MM.1S (cell line): ENCODE measurements at regions not wholly inside any gene's neighbourhood (a gene's known extent, or its start where the extent isn't known, plus 50 kb on each side); places are given as distances from the start of the nearest gene placed in this dataset.

ENCODE experiments used
- DNase-seq: peaks from one replicate; pipeline ENCODE4 v3.0.0-alpha.2; 2015
- H2AFZ ChIP-seq: fragments of 300-600 bp; sonication (generic); 2 replicates; pipeline ENCODE4 v1.6.0; 2016; ENCODE audit warnings: antibody characterized with exemption, low read length
- H3F3A ChIP-seq: fragments of 300-600 bp; sonication (generic); 2 replicates; pipeline ENCODE4 v1.6.1; 2016; ENCODE audit warnings: mild to moderate bottlenecking, antibody characterized with exemption, low read length, moderate library complexity, mixed read lengths; ENCODE audit not compliant: insufficient read depth
- H3K27ac ChIP-seq: fragments of 300-600 bp; sonication (generic); 2 replicates; pipeline ENCODE4 v1.5.1; 2016; ENCODE audit warnings: mild to moderate bottlenecking, low read length
- H3K27me3 ChIP-seq: fragments of 300-600 bp; sonication (generic); replicated peaks from 2 replicates; pipeline ENCODE4 v1.6.0; 2016; ENCODE audit warnings: low read length; ENCODE audit not compliant: insufficient read depth
- H3K36me3 ChIP-seq: fragments of 300-600 bp; sonication (generic); replicated peaks from 2 replicates; pipeline ENCODE4 v1.6.1; 2016; ENCODE audit warnings: mild to moderate bottlenecking, low read length, mixed read lengths; ENCODE audit not compliant: insufficient read depth
- H3K4me1 ChIP-seq: fragments of 300-600 bp; sonication (generic); 2 replicates; pipeline ENCODE4 v1.6.1; 2016; ENCODE audit warnings: low read length, mixed read lengths
- H3K4me2 ChIP-seq: fragments of 300-600 bp; sonication (generic); 2 replicates; pipeline ENCODE4 v1.6.0; 2016; ENCODE audit warnings: low read depth, low read length
- H3K4me3 ChIP-seq: fragments of 300-600 bp; sonication (generic); 2 replicates; pipeline ENCODE4 v1.5.1; 2016; ENCODE audit warnings: low read length, mixed read lengths
- H3K79me2 ChIP-seq: fragments of 300-600 bp; sonication (generic); 2 replicates; pipeline ENCODE4 v1.6.1; 2016; ENCODE audit warnings: mixed run types, low read length, mixed read lengths
- H3K9ac ChIP-seq: fragments of 300-600 bp; sonication (generic); 2 replicates; pipeline ENCODE4 v1.6.1; 2016; ENCODE audit warnings: low read length, mixed read lengths
- H3K9me2 ChIP-seq: fragments of 300-600 bp; sonication (generic); replicated peaks from 2 replicates; pipeline ENCODE4 v1.6.1; 2016; ENCODE audit warnings: mild to moderate bottlenecking, low read length, mixed read lengths; ENCODE audit not compliant: insufficient read depth
- H3K9me3 ChIP-seq: fragments of 300-600 bp; sonication (generic); replicated peaks from 2 replicates; pipeline ENCODE4 v1.6.1; 2016; ENCODE audit warnings: mild to moderate bottlenecking, low read length, mixed read lengths; ENCODE audit not compliant: insufficient read depth
- H4K20me1 ChIP-seq: fragments of 300-600 bp; sonication (generic); 2 replicates; pipeline ENCODE4 v1.6.1; 2016; ENCODE audit warnings: mild to moderate bottlenecking, low read length, moderate library complexity, mixed read lengths; ENCODE audit not compliant: insufficient read depth
- EZH2 ChIP-seq: fragments of 300-600 bp; sonication (generic); optimal IDR thresholded peaks from 2 replicates; pipeline ENCODE3; 2017; ENCODE audit warnings: low read depth, mild to moderate bottlenecking, antibody characterized with exemption, low read length, mixed read lengths
- EZH2phosphoT487 ChIP-seq: fragments of 300-600 bp; sonication (generic); IDR thresholded peaks from 2 replicates; pipeline ENCODE4 v1.6.1; 2018; ENCODE audit warnings: antibody characterized with exemption, low read length
- TF ChIP-seq, protein P1 (sequence below): fragments of 300-600 bp; sonication (generic); IDR thresholded peaks from 2 replicates; pipeline ENCODE4 v1.5.1; 2016; ENCODE audit warnings: antibody characterized with exemption, low read length, mixed read lengths

DNA sequence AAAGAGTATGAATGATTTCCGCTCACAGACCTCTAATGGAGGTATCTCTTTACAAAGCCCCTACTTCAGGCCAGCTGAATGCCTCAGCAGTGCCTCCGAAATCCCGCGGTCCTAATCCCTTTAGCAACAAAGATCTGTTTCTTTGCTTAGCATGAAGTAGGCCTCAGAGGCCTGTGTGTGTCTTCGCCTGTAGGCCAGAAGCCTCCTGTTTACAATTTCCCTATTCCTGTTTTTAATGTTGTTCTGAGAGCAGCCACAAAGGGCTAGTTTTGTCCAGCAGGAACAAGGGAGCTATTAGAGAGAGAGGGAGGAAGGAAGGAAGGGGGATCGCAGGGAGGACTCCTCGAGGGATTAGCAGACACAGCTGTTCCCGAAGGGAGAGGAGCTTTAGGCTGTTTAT is 166.4 kb upstream of the SPRY4 start:
- no peaks in the 10 kb centered on the region for H3F3A ChIP-seq
- no peaks in the 10 kb centered on the region for H3K36me3 ChIP-seq
- no peak overlapping the region for H3K9ac ChIP-seq
- no peak overlapping the region for H3K27ac ChIP-seq
- no peak for DNase-seq
- no peaks in the 10 kb centered on the region for H3K79me2 ChIP-seq
- no peaks in the 10 kb centered on the region for H3K9me3 ChIP-seq
- no peak for TF ChIP-seq EZH2
- TF ChIP-seq, protein P1, sequence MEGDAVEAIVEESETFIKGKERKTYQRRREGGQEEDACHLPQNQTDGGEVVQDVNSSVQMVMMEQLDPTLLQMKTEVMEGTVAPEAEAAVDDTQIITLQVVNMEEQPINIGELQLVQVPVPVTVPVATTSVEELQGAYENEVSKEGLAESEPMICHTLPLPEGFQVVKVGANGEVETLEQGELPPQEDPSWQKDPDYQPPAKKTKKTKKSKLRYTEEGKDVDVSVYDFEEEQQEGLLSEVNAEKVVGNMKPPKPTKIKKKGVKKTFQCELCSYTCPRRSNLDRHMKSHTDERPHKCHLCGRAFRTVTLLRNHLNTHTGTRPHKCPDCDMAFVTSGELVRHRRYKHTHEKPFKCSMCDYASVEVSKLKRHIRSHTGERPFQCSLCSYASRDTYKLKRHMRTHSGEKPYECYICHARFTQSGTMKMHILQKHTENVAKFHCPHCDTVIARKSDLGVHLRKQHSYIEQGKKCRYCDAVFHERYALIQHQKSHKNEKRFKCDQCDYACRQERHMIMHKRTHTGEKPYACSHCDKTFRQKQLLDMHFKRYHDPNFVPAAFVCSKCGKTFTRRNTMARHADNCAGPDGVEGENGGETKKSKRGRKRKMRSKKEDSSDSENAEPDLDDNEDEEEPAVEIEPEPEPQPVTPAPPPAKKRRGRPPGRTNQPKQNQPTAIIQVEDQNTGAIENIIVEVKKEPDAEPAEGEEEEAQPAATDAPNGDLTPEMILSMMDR: no peak
- no peak for TF ChIP-seq EZH2phosphoT487
- H2AFZ ChIP-seq: no peak overlapping the region
- no peak overlapping the region for H3K4me3 ChIP-seq
- H3K9me2 ChIP-seq: no peaks in the 10 kb centered on the region
- H3K27me3 ChIP-seq: no peaks in the 10 kb centered on the region
- H3K4me1 ChIP-seq: no peaks in the 10 kb centered on the region
- H3K4me2 ChIP-seq: no peak overlapping the region
- no peaks in the 10 kb centered on the region for H4K20me1 ChIP-seq

GRCh38 chr5:142486581-142486980 is 161.8 kb upstream of the SPRY4 start:
- Histone ChIP-seq H3K27ac (no peak overlapping the region), H3K4me1 (no peaks in the 10 kb centered on the region), H2AFZ (no peak overlapping the region), H3K9ac (no peak overlapping the region), H3K9me2 (no peaks in the 10 kb centered on the region), H3K9me3 (no peaks in the 10 kb centered on the region), H3K36me3 (no peaks in the 10 kb centered on the region), H3K79me2 (no peaks in the 10 kb centered on the region), H3K4me3 (no peak overlapping the region), H3K27me3 (no peaks in the 10 kb centered on the region), H3K4me2 (no peak overlapping the region), H3F3A (no peaks in the 10 kb centered on the region), H4K20me1 (no peaks in the 10 kb centered on the region)
- no peak for DNase-seq
- no peak for TF ChIP-seq EZH2
- no peak for TF ChIP-seq EZH2phosphoT487

GRCh38 chr5:142486020-142486419 is 161.2 kb upstream of the SPRY4 start:
- Histone ChIP-seq H3K79me2 (no peaks in the 10 kb centered on the region), H2AFZ (no peak overlapping the region), H3F3A (no peaks in the 10 kb centered on the region), H3K4me1 (no peaks in the 10 kb centered on the region), H3K4me2 (no peak overlapping the region), H4K20me1 (no peaks in the 10 kb centered on the region), H3K27me3 (no peaks in the 10 kb centered on the region), H3K9me3 (no peaks in the 10 kb centered on the region), H3K9ac (no peak overlapping the region), H3K27ac (no peak overlapping the region), H3K9me2 (no peaks in the 10 kb centered on the region), H3K4me3 (no peak overlapping the region), H3K36me3 (no peaks in the 10 kb centered on the region)
- DNase-seq: no peak
- TF ChIP-seq EZH2phosphoT487: no peak
- TF ChIP-seq, protein P1: no peak
- no peak for TF ChIP-seq EZH2

GRCh38 chr5:142484821-142485387 is 160.1 kb upstream of the SPRY4 start:
- no peaks in the 10 kb centered on the region for H3K4me1 ChIP-seq
- no peak for DNase-seq
- no peaks in the 10 kb centered on the region for H3F3A ChIP-seq
- no peak overlapping the region for H3K4me3 ChIP-seq
- H3K9me3 ChIP-seq: no peaks in the 10 kb centered on the region
- H3K9ac ChIP-seq: no peak overlapping the region
- no peak overlapping the region for H3K27ac ChIP-seq
- no peaks in the 10 kb centered on the region for H3K9me2 ChIP-seq
- TF ChIP-seq EZH2phosphoT487: no peak
- no peaks in the 10 kb centered on the region for H3K36me3 ChIP-seq
- H3K4me2 ChIP-seq: no peak overlapping the region
- no peak overlapping the region for H2AFZ ChIP-seq
- no peaks in the 10 kb centered on the region for H3K27me3 ChIP-seq
- H3K79me2 ChIP-seq: no peaks in the 10 kb centered on the region
- no peaks in the 10 kb centered on the region for H4K20me1 ChIP-seq
